GM12875 (cell line): ENCODE measurements at regions not wholly inside any gene's neighbourhood (a gene's known extent, or its start where the extent isn't known, plus 50 kb on each side); places are given as distances from the start of the nearest gene placed in this dataset.
"Not testable (repeated sequence)": the region's sequence is repeated elsewhere in the genome, so short reads cannot be mapped to it uniquely, and the experiment has no call there.

Experiments used
- H3K4me3 ChIP-seq: one replicate; pipeline ENCODE4 v1.5.1; 2011; ENCODE audit warnings: low read depth, low read length, control low read depth
- CTCF ChIP-seq: IDR thresholded peaks from 2 replicates; pipeline ENCODE4 v1.5.1; 2011; ENCODE audit warnings: low read depth, mild to moderate bottlenecking, control low read depth, inconsistent platforms, low read length, moderate library complexity, borderline replicate concordance; ENCODE audit not compliant: insufficient read depth

- H3K4me3 ChIP-seq = no peak overlapping the region
- no peak for TF ChIP-seq CTCF
Observed at GRCh38 chr2:82986899-82987298, 1472.2 kb downstream of the SUCLG1 start.

GRCh38 chr2:82985572-82986197 lies 1473.4 kb downstream of the SUCLG1 start:
- TF ChIP-seq CTCF = no peak
- H3K4me3 ChIP-seq = no peak overlapping the region

GRCh38 chr2:82968358-82968757 lies 1490.7 kb downstream of the SUCLG1 start:
- TF ChIP-seq CTCF = no peak
- no peak overlapping the region for H3K4me3 ChIP-seq

GRCh38 chr2:82964341-82964740 lies 1494.7 kb downstream of the SUCLG1 start:
- no peak for TF ChIP-seq CTCF
- no peak overlapping the region for H3K4me3 ChIP-seq

GRCh38 chr2:82959727-82960126 lies 1499.4 kb downstream of the SUCLG1 start:
- no peak overlapping the region for H3K4me3 ChIP-seq
- TF ChIP-seq CTCF = no peak

- TF ChIP-seq CTCF = no peak
- H3K4me3 ChIP-seq = no peak overlapping the region
Observed at GRCh38 chr2:82954868-82955267, 1504.2 kb downstream of the SUCLG1 start.

- H3K4me3 ChIP-seq = no peak overlapping the region
- no peak for TF ChIP-seq CTCF
Observed at GRCh38 chr2:82939211-82939610, 1519.9 kb downstream of the SUCLG1 start.

- H3K4me3 ChIP-seq = not testable (repeated sequence)
Observed at GRCh38 chr2:82938321-82938845, 1520.7 kb downstream of the SUCLG1 start.
